ENCODE measurements at regions not wholly inside any gene's neighbourhood (a gene's known extent, or its start where the extent isn't known, plus 50 kb on each side); places are given as distances from the start of the nearest gene placed in this dataset.

DNA sequence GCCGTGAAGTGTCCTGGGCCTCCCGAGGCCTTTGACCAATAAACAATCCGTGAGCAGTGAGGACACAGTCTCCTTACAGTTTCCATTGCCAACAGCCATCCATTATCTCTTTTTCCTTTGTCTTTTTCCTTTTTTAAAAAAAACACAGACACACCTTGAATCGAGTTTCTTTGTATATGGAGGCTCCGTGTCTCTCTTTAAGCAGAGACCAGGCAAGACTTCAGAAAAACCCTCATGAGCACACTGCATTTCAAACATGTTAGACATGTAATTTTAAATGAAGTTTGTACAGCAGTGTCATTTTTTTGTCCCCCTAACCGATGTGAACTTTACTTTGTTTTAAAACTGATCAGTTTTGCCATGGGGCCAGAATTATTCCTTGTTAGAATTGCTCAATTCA, 111.1 kb downstream of the SPTSSA start:
- DNase-seq (ENCODE audit: low read depth in 4 of 4, low spot score in 1 of 4), result no peak

DNA sequence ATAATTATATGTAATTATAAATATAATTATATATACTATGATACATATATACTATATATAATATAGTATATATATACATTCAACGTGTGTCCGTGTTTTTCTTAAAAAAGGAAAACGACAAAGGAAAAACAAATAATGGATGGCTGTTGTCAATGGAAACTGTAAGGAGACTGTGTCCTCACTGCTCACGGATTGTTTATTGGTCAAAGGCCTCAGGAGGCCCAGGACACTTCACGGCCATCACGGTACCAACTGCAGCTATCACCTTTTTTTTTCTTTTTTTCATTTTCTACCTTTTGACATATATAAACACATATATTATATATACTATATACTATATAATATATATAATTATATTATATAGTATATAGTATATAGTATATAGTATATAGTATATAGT, 113.4 kb downstream of the SPTSSA start:
- no peak for DNase-seq (ENCODE audit: low read depth in 4 of 4, low spot score in 1 of 4)

DNA sequence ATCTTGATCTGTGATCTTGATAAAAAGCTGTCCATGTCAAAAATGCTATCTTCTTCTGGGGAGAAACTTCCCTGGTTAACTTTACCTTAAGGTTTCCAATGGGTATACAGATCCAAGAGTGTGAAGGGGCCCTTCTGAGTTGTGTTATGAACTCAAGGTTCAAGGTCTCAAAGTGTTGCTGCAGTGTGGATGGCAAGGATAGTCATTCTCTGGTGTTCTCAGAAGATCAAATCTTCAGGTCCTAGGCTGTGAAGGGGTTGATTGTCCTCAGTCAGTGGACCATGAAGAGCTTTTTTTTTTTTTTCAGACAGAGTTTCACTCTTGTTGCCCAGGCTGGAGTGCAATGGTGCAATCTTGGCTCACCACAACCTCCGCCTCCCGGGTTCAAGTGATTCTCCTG, 114.4 kb downstream of the SPTSSA start:
- no peak for DNase-seq (ENCODE audit: low read depth in 4 of 4, low spot score in 1 of 4)

DNA sequence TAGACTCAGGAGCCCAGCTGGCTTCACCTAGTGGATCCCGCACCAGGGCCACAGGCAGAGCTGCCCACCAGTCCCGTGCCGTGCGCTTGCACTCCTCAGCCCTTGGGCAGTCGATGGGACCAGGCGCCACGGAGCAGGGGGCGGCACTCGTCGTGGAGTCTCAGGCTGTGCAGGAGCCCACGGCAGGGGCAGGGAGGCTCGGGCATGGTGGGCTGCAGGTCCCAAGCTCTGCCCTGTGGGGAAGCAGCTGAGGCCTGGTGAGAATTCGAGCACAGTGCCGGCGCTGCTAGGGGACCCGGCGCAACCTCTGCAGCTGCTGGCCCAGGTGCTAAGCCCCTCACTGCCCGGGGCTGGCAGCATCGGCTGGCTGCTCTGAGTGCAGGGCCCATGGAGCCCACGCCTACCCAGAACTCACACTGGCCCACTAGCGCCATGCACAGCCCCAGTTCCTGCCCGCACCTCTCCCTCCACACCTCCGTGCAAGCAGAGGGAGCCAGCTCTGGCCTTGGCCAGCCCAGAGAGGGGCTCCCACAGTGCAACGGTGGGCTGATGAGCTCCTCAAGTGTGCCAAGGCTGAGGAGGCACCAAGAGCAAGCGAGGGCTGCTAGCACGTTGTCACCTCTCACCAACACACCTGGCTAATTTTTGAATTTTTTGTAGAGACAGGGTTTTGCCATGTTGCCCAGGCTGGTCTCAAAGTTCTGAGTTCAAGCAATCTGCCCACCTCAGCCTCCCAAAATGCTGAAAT, 116.1 kb downstream of the SPTSSA start:
- DNase-seq (ENCODE audit: low read depth in 4 of 4, low spot score in 1 of 4), result no peak

DNA sequence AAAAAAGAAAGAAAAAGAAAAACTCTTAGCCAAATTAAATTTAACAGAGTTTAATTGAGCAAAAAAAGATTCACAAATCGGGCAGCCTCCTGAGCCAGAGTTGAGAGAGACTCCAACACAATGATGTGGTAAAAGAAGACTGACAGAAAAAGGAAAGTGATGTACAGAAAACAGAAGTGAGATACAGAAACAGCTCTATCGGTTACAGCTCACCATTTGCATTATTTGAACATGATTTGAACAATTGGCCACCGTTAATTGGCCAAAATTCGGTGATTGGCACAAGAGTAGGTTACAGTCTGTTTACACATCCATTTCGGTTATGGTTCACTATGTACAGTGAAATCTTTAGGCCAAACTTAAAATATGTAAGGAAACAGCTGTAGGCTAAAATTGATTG, 117.7 kb downstream of the SPTSSA start:
- DNase-seq (ENCODE audit: low read depth in 4 of 4, low spot score in 1 of 4), result no peak

DNA sequence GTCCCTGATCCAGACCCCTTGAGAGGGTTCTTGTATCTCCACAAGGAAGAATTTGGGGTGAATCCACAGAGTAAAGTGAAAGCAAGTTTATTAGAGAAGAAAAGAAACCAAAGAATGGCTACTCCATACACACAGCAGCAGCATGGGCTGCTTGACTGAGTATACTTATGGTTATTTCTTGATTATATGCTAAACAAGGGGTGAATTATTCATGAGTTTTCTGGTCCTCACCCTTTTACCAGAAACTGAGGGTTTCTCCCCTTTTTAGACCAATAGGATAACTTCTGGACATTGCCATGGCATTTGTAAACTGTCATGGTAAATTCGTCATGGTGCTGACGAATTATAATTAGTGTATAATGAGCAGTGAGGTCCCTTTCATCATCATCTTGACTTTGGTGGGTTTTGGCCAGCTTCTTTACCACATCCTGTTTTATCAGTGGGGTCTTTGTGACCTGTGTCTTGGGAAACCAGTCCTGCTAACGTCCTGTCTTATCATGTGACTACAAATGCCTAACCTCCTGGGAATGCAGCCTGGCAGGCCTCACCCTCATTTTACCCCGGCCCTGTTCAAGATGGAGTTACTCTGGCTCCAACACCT, 121.9 kb downstream of the SPTSSA start:
- no peak for DNase-seq (ENCODE audit: low read depth in 4 of 4, low spot score in 1 of 4)

DNA sequence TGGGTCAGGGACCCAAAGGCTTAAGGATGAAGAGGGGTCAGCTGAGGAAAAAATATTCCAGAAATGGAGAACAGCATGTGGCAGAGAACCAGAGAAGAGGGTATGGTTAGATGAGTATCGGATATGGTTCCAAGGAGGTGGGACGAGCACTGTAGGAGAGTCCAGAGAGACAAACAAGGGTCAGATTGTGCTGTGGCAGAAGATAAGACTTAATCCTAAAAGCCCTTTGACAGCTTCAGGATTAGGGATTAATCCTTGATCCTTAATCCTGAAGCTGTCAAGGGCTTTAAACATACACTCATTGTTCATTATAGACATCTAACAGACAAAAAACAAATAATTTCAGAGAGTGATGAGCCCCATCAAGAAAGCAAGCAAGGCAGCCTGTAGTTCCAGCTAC, 124.0 kb downstream of the SPTSSA start:
- no peak for DNase-seq (ENCODE audit: low read depth in 4 of 4, low spot score in 1 of 4)

DNA sequence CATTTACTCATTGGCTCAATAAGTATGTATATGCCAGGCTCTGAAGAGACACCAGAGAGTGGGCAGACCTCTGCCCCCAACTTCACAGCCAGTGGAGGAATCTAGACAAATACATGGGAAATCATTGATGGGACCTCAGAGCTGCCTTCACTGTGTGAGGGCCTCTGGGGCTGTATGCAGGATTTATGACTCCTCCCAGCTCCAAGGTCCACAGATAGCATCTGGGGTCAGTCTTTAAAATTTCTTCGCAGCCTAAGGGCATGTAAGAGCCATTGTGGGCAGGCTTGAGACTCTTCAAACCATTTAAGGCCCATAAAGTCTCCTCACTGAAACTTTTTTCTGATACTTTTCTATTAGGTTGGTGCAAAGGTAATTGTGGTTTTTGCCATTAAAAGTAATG, 125.5 kb downstream of the SPTSSA start:
- DNase-seq (ENCODE audit: low read depth in 4 of 4, low spot score in 1 of 4), result no peak

DNA sequence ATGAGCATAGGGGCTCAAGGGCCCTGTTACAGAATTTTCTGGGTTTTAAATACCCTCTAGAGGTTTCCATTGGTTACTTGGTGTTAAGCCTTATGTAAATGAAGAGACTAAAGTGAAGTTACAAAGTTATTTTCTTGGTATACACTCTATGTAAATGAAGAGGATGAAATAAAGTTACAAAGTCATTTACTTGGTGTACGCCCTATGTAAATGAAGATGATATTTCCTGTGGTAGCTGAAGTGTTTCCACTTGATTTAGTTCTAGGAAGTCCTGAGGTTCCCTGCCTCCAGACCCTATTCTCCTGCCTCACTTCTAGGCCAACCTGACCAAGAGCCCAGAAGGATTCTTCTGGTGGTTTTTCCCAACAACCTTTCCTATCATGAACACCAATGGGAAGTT, 126.1 kb downstream of the SPTSSA start:
- DNase-seq (ENCODE audit: low read depth in 4 of 4, low spot score in 1 of 4), result no peak

DNA sequence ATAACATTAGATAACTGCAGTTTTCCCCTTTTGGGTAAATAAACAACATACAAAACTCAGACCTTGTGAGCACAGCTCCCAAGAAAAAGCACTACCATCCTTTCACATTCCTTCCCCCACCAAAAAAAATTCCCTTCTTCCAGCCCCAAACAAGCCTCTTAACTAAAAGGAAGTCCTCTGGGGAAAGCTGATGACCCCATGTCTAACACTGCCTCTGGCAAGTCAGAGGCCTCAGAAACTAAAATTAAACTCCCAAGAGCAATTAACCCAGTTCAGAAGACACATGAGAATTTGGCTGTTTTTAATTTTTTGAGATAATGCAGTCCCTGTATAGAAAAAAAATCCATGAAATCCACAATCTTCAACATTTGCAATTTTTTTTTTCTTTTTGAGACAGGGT, 127.7 kb downstream of the SPTSSA start:
- DNase-seq (ENCODE audit: low read depth in 4 of 4, low spot score in 1 of 4), result no peak

DNA sequence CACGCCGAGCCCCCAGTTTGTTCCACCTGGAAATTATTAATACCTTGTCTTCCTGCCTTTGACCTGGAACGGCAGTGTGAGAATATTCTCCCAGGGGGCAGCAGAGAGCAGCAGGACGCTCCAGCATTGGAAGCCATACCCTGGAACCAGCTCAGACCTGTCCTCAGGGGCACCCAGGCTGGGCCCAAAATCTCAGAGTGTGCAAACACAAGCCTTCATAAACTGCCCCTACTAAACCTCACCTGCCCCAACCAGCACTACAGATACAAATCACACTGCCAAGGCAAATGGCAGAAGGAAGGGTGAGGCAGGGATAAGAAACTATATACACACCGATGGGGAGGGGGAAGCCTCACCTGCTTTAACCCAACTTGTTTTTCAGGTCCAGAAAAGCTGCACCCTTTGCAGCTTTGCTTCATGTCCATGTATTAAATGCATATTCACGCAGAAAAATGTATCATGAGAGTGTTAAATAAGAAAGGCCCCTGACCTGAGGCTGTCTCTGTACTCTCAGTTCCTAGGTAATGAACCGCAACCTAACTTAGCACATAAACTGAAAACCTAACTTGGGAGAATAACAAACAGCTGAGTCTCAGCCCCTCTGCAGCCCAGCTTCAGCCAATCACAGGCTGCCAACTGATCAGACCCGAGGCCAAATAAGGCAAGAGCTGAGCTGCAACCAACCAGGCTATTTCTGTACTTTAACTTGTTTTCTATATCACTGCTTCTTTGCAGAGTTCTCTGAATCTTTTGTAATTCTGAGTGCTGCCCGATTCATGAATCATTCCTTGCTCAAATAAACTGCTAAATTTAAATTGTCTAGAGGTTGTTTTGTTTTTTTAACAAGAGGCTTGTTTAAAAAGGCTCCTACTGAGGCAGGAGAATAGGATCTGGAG, 130.1 kb downstream of the SPTSSA start:
- peak in 3 of 4 experiments; percentile 32 to 52 (median 36) for DNase-seq (ENCODE audit: low read depth in 4 of 4, low spot score in 1 of 4)

DNA sequence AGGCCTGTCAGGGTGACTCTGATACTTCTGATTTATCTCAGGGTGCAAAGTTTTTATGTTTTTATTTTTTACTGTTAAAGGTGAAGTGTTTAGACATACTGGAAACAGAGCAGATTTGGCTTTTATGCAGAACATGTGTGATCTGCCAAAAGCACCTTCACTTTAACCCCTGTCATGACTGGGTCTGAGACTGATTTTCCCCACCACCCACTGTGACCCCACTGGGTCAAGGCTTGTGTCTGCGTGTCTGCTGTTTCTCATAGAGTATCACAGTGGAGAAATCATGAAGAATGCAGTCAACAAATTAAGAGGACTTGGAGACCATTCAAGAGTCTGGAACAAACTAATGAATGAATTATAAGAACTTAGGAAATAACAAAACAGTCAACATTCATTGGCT, 131.2 kb downstream of the SPTSSA start:
- DNase-seq (ENCODE audit: low read depth in 4 of 4, low spot score in 1 of 4), result no peak

DNA sequence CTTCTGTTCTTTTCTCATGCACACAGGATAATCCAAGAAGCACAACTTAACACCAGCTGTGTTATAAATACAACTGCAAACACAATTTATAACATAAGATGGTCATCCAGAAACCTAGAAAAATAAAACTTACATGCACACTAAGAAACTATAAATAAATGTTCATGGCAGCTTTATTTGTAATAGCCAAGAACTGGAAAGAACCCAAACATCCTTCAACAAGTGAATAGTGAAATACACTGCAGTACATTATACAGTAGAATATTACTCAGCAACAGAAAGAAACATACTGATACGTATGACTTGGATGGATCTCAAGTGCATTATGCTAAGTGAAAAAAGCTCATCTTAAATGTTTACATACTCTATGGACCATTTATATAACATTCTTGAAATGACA, 132.7 kb downstream of the SPTSSA start:
- DNase-seq (ENCODE audit: low read depth in 4 of 4, low spot score in 1 of 4), result no peak

DNA sequence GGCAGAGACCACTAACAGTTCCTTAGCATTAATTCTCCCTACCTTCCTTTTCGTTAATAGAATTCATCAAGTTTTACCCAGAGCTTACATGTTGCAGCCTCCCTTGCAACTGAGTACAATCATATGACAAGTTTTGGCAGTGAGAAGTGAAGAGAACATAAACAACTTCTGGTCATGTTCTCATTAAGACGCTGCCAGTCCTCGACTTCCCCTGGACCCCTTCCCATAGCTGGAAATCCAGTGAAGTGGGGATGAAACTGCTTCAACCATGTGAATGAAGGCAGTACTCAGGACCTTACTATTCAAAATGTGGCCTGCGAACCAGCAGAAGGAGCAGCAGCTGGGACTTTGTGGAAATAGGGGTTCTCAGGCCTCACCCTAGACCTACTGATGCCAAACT, 133.9 kb downstream of the SPTSSA start:
- no peak for DNase-seq (ENCODE audit: low read depth in 4 of 4, low spot score in 1 of 4)

DNA sequence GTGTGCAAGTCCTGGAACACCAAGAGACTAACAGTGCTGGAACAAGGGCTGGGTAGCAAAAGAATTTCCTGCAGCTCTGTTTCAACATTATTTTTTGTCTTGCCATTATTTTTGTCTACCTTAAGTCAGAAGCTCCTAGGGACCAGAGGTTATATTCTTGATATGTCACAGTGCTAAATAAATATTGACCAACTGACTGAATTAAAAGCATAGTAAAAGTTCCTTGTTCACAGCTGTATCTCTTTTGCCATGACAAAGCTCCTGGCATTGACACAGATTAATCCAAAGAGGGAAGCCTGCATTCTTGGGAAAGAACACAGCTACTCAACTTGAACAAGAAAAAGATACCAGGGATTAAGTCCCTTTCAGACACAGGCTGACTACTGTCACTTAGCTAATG, 136.5 kb downstream of the SPTSSA start:
- no peak for DNase-seq (ENCODE audit: low read depth in 4 of 4, low spot score in 1 of 4)

DNA sequence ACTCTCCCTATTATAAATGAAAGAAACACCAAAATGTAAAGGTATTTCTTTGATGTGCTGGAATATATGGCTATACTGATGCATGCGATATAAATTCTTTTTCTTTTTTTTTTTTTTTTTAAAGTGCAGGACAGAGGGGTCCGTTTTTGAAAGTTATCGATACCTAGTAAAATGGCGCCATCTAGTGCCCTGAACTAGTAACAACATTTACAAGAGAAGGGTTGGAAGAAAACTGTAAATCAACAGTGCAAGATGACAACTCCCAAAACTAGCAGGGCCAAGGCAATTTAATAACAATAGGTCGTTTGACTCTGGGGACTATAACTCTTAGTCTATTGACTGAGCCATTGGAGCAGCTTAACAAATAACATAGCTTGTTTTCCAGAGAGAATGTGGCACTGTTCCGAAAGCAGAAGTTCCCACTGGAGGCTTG, 137.7 kb downstream of the SPTSSA start:
- DNase-seq (ENCODE audit: low read depth in 4 of 4, low spot score in 1 of 4), result no peak

DNA sequence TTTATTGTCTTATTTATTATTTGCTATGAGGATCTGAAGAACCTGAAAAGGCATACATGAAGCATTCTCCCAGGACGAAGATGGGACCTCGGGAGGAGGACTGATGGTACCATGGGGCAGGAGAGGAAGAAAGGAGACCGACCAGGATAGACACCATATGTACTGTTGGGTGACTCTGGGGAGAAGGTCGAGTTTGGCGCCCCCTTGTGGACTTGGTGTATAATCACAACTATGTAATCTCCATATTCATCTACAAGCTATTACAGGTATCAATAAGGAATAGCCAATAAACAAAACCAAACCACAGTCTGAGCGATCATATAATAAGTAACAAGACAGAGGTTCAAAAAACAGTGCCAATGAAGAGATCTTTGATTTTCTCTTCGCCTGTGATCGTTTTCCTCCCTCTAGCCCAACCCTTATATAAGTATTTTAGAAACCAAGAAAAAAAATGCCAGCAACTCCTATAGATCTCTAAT, 139.1 kb downstream of the SPTSSA start:
- peak; percentile 48 to 68 (median 60) for DNase-seq (ENCODE audit: low read depth in 4 of 4, low spot score in 1 of 4)

DNA sequence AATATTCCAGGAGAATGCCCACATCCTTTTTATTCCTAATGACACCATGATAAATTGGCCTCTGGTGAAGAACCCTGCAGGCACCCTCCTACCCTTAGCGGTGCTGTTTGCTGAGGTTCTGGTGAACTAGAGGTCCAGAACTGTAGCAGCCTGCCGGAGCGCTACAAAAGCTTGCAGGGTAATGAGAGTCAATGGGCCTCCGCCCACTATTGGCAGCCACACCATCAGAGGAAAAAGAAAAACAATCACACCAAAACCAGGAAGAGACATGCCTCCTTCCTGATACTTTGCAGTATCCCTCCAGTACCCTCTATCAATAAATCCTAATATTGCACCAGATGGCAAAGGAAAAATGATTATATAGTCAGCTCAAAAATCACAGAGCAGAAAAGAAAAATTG, 142.9 kb downstream of the SPTSSA start:
- DNase-seq (ENCODE audit: low read depth in 4 of 4, low spot score in 1 of 4), result no peak

DNA sequence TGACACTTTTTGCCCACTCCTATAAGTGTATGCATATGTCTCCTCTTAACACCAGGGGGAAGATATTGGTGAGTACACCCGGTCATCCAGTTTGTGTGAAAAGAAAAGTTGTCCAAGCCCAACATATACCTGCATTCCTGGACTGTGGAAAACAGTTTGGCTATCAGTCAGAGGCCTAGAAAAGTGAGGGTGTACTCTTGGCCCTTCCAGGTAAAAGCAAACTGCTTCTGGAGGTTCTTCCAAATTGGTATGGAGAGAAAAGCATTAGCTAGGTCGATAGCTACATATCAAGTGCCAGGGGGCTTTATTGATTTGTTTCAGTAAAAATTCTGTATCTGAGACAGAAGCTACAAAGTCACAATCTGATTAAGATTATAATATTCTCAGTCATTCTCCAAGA, 144.0 kb downstream of the SPTSSA start:
- DNase-seq (ENCODE audit: low read depth in 4 of 4, low spot score in 1 of 4), result no peak

DNA sequence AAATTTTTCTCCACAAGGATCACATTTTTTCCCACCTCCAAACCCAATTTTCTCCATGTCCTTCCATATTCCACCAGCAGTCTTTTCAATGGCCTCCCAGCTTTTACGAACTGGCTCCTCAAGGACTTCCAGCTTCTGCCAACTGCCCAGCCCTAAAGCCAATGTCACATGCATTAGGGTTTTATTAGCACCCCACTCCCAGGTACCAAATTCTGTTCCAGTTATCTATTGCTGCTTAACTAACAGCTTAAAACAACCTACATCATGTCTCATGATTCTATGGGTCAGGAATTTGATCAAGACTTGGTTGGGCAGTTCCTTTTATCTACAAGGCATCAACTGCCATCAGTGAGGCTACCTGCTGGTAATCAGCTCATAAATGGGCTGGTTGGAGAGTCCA, 151.3 kb downstream of the SPTSSA start:
- no peak for DNase-seq (ENCODE audit: low read depth in 4 of 4, low spot score in 1 of 4)

DNA sequence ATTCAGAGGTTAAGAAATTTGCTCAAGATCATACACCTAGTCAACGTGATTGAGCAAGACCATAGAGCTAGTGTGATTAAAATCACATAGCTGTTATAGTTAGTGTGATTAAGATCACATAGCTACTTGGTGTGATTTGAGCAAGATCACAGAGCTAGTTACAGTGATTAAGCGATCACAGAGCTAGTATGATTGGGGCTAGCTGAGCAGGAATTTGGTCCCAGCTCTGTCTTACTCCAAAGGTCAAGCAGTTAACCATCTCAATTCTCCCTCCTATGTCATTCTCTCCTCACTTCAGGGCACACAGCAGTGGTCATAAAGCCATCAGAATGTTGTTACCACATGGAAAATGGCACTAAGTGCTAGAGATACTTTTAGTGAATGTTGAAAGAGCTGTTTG, 158.2 kb downstream of the SPTSSA start:
- no peak for DNase-seq (ENCODE audit: low read depth in 4 of 4, low spot score in 1 of 4)

DNA sequence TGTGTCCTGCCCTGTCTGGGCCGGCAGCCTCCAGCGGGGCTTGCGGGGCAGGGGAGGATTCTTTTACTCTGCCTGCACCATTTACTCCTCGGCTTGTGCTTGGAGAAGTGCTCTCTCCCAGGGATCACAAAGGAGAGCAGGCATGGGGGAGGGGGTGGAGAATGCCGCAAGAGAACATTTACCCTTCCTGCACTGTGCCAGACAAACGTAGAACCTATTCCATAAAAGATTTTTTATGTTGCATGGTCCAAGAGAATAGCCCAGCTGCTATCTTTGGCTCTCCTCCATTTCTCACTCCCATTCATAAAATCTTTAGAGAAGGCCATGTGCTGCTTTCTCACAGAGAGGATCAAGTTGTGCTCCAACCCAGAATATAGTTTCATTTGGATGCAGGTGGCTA, 159.4 kb downstream of the SPTSSA start:
- DNase-seq (ENCODE audit: low read depth in 4 of 4, low spot score in 1 of 4), result no peak

Data from stimulated activated CD4-positive, alpha-beta T cell treated with anti-CD3 and anti-CD28 coated beads, Interleukin-1b, Interleukin-23, amount 100 ng/mL, for 24 hours (primary cell).